NB4 (cell line): ENCODE measurements at regions not wholly inside any gene's neighbourhood (a gene's known extent, or its start where the extent isn't known, plus 50 kb on each side); places are given as distances from the start of the nearest gene placed in this dataset.
A peak's percentile ranks its signal among the peaks of the same experiment; 100 is the strongest.

Experiments
- DNase-seq: peaks from one replicate; pipeline ENCODE4 v3.0.0; 2010; ENCODE audit warnings: low read depth
- H3K4me3 ChIP-seq: one replicate; pipeline ENCODE4 v1.5.1; 2011; ENCODE audit warnings: mild to moderate bottlenecking, low read depth, low read length, moderate library complexity
- MYC ChIP-seq: IDR thresholded peaks from 2 replicates; pipeline ENCODE4 v1.6.1; 2011; ENCODE audit warnings: low read depth, low read length
- POLR2A ChIP-seq: IDR thresholded peaks from 2 replicates; pipeline ENCODE4 v1.6.1; 2011; ENCODE audit warnings: mild to moderate bottlenecking; ENCODE audit not compliant: insufficient read length; ENCODE audit errors: extremely low read depth
- TF ChIP-seq, protein P1 (sequence below): IDR thresholded peaks from 2 replicates; pipeline ENCODE4 v1.6.1; 2011; ENCODE audit warnings: low read depth, low read length
- TF ChIP-seq, protein P2 (sequence below): IDR thresholded peaks from one replicate; pipeline ENCODE4 v1.5.1; 2012; ENCODE audit warnings: low read depth, low read length

DNA sequence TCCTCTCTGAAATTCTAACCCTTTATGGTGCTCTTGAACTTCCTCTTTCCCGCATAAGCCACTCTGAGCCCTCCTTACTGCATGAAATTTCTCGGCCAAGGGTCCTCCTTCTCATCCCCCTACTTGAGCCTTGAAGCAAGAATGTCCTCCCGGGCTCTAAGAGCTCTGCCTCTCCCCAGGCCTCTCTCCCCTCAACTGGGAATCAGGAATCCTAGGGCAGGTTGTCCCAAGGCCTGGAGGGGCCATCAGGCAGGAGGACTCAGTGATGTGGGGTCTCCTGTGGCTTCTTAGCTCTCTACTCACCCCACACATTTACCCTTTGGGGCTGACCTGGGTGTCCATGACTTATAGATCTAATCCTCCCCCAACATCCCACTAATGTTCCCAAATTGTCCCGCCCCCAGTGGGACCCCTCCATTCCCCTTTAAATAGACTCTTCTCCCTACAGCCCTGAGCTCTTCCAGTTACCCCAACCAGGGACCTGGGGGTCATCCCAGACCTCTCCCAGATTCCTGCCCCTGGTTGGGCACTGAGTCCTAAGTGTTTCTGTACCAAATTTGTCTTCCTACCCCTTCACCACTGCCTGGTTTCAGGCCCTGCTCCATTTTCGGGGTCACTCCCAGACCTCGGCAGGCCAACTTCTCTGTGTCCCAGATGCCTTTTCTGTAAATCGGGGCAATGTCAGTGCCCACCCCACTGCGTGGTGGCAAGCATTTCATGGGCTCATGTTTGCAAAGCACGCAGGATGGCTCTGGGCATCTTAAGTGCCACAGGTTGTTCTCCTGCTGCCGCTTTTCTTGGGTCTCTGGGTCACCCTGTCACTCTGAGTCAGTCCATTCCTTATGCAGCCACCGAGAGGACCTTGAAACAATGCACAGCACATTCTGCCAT is 171.2 kb downstream of the ASB1 start:
- DNase-seq, result peak; percentile 18
- no peak for TF ChIP-seq POLR2A
- TF ChIP-seq, protein P1, sequence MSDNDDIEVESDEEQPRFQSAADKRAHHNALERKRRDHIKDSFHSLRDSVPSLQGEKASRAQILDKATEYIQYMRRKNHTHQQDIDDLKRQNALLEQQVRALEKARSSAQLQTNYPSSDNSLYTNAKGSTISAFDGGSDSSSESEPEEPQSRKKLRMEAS, result no peak
- TF ChIP-seq, protein P2, sequence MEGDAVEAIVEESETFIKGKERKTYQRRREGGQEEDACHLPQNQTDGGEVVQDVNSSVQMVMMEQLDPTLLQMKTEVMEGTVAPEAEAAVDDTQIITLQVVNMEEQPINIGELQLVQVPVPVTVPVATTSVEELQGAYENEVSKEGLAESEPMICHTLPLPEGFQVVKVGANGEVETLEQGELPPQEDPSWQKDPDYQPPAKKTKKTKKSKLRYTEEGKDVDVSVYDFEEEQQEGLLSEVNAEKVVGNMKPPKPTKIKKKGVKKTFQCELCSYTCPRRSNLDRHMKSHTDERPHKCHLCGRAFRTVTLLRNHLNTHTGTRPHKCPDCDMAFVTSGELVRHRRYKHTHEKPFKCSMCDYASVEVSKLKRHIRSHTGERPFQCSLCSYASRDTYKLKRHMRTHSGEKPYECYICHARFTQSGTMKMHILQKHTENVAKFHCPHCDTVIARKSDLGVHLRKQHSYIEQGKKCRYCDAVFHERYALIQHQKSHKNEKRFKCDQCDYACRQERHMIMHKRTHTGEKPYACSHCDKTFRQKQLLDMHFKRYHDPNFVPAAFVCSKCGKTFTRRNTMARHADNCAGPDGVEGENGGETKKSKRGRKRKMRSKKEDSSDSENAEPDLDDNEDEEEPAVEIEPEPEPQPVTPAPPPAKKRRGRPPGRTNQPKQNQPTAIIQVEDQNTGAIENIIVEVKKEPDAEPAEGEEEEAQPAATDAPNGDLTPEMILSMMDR, result no peak
- no peak for TF ChIP-seq MYC
- no peak overlapping the region for H3K4me3 ChIP-seq

DNA sequence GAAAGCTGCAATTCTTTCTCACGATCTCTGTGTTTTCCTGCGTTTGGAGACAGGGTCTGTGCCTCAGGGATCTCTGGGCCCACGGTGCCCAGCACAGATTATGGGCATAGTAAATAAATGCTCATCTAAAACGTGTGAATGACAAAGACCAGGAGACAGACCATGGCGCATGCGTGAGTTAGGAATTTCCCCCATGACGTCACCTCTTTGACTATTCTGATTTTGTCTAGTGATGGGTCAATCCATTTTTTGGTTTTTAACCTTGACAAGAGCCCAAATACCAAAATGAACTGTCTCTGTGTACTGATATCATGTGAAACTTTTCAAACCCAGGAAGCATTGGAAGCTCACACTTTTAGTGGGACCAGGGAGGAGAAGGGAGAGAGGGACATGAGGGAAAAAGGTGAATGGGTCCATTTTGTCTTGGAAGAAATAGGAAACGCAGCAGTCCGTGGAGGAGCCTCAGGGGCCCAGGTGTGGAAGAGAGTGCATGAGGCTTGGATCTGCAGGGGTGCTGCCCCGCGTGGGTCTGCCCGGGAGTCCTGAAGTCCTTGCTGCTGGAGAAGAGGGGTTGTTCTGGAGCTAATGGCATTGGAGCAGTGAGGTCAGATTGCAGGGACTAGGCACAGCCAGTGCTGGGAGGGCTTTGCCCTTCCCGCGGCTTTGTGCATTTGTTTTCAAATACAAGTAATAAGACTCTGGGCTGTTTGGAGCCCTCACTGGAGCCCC is 172.2 kb downstream of the ASB1 start:
- H3K4me3 ChIP-seq, result no peak overlapping the region
- TF ChIP-seq POLR2A (no peak), MYC (no peak)
- TF ChIP-seq, protein P2, result no peak
- TF ChIP-seq, protein P1, result no peak
- no peak for DNase-seq

DNA sequence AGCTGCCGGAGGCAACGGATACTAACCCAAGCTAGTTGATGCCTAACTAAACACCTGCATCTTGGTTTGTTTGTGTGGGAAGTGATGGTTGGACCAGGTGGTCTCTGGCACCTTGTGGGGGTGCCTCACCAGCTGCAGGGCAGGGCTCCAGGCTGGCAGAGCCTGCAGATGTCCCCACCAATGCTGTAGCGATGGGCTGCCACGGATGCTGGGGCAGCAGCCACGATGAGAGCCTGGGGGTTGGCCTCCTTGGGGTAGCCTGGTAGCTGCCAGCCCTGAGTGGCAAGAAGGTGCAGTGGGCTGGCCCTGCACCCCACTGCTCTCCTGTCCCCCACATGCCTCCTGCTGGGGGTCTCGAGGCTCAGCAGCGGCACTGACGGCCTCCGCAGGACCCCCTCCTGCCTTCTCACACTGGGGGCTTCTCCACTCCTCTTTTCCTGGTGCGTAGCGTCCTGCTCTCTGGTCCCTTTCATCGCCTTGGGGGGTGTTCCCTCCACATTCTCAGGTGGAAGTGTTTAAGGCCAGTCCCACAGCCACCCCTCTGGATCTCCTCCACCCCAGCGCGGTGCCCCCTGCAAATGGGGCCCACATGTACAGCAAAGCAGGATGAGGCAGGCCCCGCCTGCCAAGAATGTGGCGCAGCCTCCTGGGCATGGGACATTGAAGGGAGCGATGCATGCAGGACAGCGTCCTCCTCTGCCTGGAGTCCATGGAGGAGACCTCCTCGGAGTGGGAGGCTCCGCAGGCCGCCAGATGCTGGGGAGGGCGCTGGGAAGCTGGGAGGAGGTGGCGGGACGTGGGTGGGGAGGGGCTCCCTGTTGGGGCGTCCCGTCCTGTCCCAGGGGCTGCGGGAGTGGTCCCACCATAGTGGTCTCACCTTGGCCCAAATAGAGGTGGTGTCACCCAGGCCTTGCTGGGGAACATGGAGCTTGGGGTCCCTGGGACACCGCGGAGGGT is 173.1 kb downstream of the ASB1 start:
- DNase-seq, result no peak
- no peak overlapping the region for H3K4me3 ChIP-seq
- TF ChIP-seq, protein P2, result no peak
- TF ChIP-seq POLR2A, result no peak
- no peak for TF ChIP-seq MYC
- TF ChIP-seq, protein P1, result no peak

DNA sequence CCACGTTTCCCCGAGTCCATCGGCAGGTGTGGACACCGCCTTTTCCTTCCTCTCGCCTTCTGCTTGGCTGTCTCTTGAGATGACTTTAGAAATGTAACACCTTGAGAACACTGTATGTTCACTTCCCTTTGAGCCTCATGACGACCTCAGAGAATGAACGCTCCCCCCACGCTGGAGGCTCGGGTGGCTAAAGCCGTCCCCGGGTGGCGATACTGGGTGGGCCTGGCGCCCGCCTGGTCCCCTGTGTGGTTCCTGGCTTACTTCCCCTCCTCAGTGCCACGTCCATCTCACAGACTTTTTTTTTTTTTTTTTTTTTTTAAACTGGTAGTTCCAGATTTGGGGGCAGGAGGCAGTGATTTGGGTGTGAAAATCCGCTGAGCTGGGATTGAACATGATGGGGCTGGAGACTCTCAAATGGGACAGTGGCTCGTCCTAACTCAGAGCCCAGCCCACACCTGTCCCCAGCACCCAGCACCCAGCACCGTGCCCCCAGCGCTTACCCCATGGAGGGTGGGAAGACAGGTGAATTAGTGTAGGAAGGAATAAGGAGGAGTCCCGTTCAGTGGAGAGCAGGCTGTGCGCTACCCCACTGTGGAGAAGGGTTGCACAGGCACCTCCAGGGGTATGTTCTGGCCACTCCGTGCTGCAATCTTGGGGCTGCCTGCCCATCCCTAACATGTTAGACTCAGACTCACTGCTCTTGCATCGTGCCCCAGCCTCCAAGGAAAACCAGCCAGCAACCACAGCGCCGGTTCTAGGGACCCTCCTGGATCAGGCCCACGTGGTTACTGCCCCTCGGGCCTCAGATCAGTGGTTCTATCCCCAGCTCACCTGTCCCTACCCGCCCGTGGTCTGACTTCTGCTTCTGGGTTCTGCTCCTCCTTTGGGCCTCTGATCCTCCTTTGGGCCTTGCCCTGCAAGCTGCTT is 174.0 kb downstream of the ASB1 start:
- no peak overlapping the region for H3K4me3 ChIP-seq
- no peak for TF ChIP-seq MYC
- no peak for TF ChIP-seq POLR2A
- TF ChIP-seq, protein P1, result no peak
- TF ChIP-seq, protein P2, result no peak
- DNase-seq, result no peak
